H9 (cell line): ENCODE measurements at regions not wholly inside any gene's neighbourhood (a gene's known extent, or its start where the extent isn't known, plus 50 kb on each side); places are given as distances from the start of the nearest gene placed in this dataset.

ENCODE experiments used
- DNase-seq: peaks from one replicate; pipeline ENCODE4 v3.0.0-alpha.2; 2017
- H2AFZ ChIP-seq: one replicate; pipeline ENCODE4 v1.6.1; 2013; ENCODE audit warnings: mild to moderate bottlenecking, low read length, control low read depth, moderate library complexity
- H2AK5ac ChIP-seq: 2 replicates; pipeline ENCODE4 v1.6.1; 2013; ENCODE audit warnings: low read length, control low read depth, mixed read lengths; ENCODE audit not compliant: insufficient read length
- H2BK120ac ChIP-seq: one replicate; pipeline ENCODE4 v1.6.1; 2013; ENCODE audit warnings: low read depth, mild to moderate bottlenecking, low read length, control low read depth, inconsistent platforms; ENCODE audit not compliant: poor library complexity, severe bottlenecking
- H2BK12ac ChIP-seq: 2 replicates; pipeline ENCODE4 v1.6.1; 2013; ENCODE audit warnings: low read length, control low read depth, mixed read lengths, low read depth; ENCODE audit not compliant: insufficient read length
- H2BK15ac ChIP-seq: 2 replicates; pipeline ENCODE4 v1.6.1; 2013; ENCODE audit warnings: low read depth, low read length, control low read depth
- H2BK20ac ChIP-seq: one replicate; pipeline ENCODE4 v1.6.1; 2013; ENCODE audit warnings: low read depth, mild to moderate bottlenecking, low read length, control low read depth, inconsistent platforms; ENCODE audit not compliant: poor library complexity, severe bottlenecking
- H2BK5ac ChIP-seq: 2 replicates; pipeline ENCODE4 v1.6.1; 2013; ENCODE audit warnings: low read length, control low read depth, mixed read lengths; ENCODE audit not compliant: insufficient read length
- H3K14ac ChIP-seq: 2 replicates; pipeline ENCODE4 v1.6.1; 2013; ENCODE audit warnings: low read length, control low read depth; ENCODE audit not compliant: insufficient read depth
- H3K18ac ChIP-seq: 2 replicates; pipeline ENCODE4 v1.6.1; 2013; ENCODE audit warnings: low read depth, mild to moderate bottlenecking, mixed read lengths, low read length, control low read depth; ENCODE audit not compliant: insufficient read length
- H3K23ac ChIP-seq: 2 replicates; pipeline ENCODE4 v1.6.1; 2013; ENCODE audit warnings: low read length, control low read depth, mixed read lengths, low read depth; ENCODE audit not compliant: insufficient read length
- H3K23me2 ChIP-seq: 2 replicates; pipeline ENCODE4 v1.6.1; 2013; ENCODE audit warnings: low read depth, mild to moderate bottlenecking, mixed read lengths, low read length, control low read depth; ENCODE audit not compliant: insufficient read length, poor library complexity, severe bottlenecking
- H3K27ac ChIP-seq: 2 replicates; pipeline ENCODE4 v1.5.1; 2013; ENCODE audit warnings: low read length, control low read depth, mixed read lengths, low read depth; ENCODE audit not compliant: insufficient read length
- H3K27me3 ChIP-seq: 2 replicates; pipeline ENCODE4 v1.6.1; 2013; ENCODE audit warnings: low read length, control low read depth, inconsistent platforms; ENCODE audit not compliant: insufficient read depth
- H3K4ac ChIP-seq: 2 replicates; pipeline ENCODE4 v1.6.1; 2013; ENCODE audit warnings: low read depth, mild to moderate bottlenecking, control low read depth, inconsistent platforms, low read length, moderate library complexity
- H3K4me1 ChIP-seq: 2 replicates; pipeline ENCODE4 v1.6.1; 2013; ENCODE audit warnings: low read length, control low read depth, inconsistent platforms; ENCODE audit not compliant: insufficient read depth
- H3K4me2 ChIP-seq: 2 replicates; pipeline ENCODE4 v1.6.1; 2013; ENCODE audit warnings: low read length, control low read depth, mixed read lengths; ENCODE audit not compliant: insufficient read length, insufficient read depth
- H3K56ac ChIP-seq: 2 replicates; pipeline ENCODE4 v1.6.1; 2013; ENCODE audit warnings: low read depth, mild to moderate bottlenecking, mixed read lengths, low read length, control low read depth; ENCODE audit not compliant: insufficient read length
- H3K79me1 ChIP-seq: 2 replicates; pipeline ENCODE4 v1.6.1; 2013; ENCODE audit warnings: low read depth, mild to moderate bottlenecking, moderate library complexity, low read length, control low read depth, inconsistent platforms; ENCODE audit not compliant: insufficient read depth, poor library complexity, severe bottlenecking
- H3K79me2 ChIP-seq: 2 replicates; pipeline ENCODE4 v1.6.1; 2013; ENCODE audit warnings: low read length, control low read depth, inconsistent platforms; ENCODE audit not compliant: insufficient read depth
- H3K9ac ChIP-seq: 2 replicates; pipeline ENCODE4 v1.6.1; 2013; ENCODE audit warnings: low read length, control low read depth, mixed read lengths; ENCODE audit not compliant: insufficient read length; ENCODE audit errors: extremely low read depth
- H3K9me3 ChIP-seq: one replicate; pipeline ENCODE4 v1.6.1; 2013; ENCODE audit warnings: low read depth, low read length, inconsistent platforms; ENCODE audit not compliant: control insufficient read depth
- H3T11ph ChIP-seq: one replicate; pipeline ENCODE4 v1.6.1; 2013; ENCODE audit warnings: mild to moderate bottlenecking, low read length, control low read depth, inconsistent platforms
- H4K20me1 ChIP-seq: one replicate; pipeline ENCODE4 v1.6.1; 2013; ENCODE audit not compliant: control insufficient read depth, insufficient read length, insufficient read depth
- H4K5ac ChIP-seq: 2 replicates; pipeline ENCODE4 v1.6.1; 2013; ENCODE audit warnings: low read depth, mild to moderate bottlenecking, mixed read lengths, low read length, control low read depth; ENCODE audit not compliant: insufficient read length
- H4K8ac ChIP-seq: replicated peaks from 2 replicates; pipeline ENCODE4 v1.6.1; 2013; ENCODE audit warnings: low read length, control low read depth, mixed read lengths, low read depth; ENCODE audit not compliant: insufficient read length
- H4K91ac ChIP-seq: 2 replicates; pipeline ENCODE4 v1.6.1; 2013; ENCODE audit warnings: low read depth, mild to moderate bottlenecking, moderate library complexity, mixed read lengths, low read length, control low read depth; ENCODE audit not compliant: insufficient read length
- H3K27ac Mint-ChIP-seq, 3 experiments: 2 replicates in 2 of 3; 3 replicates in 1 of 3; pipeline ENCODE4 v1.8.0; 2020 to 2021; ENCODE audit warnings: mixed read lengths in 3 of 3, mild to moderate bottlenecking in 1 of 3, moderate library complexity in 1 of 3
- H3K27me3 Mint-ChIP-seq: 2 replicates; pipeline ENCODE4 v1.8.0; 2021; ENCODE audit warnings: low read depth, mild to moderate bottlenecking, moderate library complexity, mixed read lengths
- H3K36me3 Mint-ChIP-seq, 3 experiments: 2 replicates in 2 of 3; 3 replicates in 1 of 3; pipeline ENCODE4 v1.8.0; 2020 to 2021; ENCODE audit warnings: low read depth in 3 of 3, mixed read lengths in 3 of 3; ENCODE audit not compliant: insufficient read depth in 1 of 3
- H3K4me1 Mint-ChIP-seq, 2 experiments: 2 replicates each; pipeline ENCODE4 v1.8.0; 2020; ENCODE audit warnings: mixed read lengths in 2 of 2
- H3K4me3 Mint-ChIP-seq, 2 experiments: 2 replicates in 1 of 2; 3 replicates in 1 of 2; pipeline ENCODE4 v1.8.0; 2020 to 2021; ENCODE audit warnings: mild to moderate bottlenecking in 2 of 2, mixed read lengths in 2 of 2, moderate library complexity in 1 of 2
- H3K9me3 Mint-ChIP-seq, 2 experiments: 2 replicates in 1 of 2; 3 replicates in 1 of 2; pipeline ENCODE4 v1.8.0; 2020; ENCODE audit warnings: mild to moderate bottlenecking in 2 of 2, mixed read lengths in 2 of 2, moderate library complexity in 1 of 2
- CTCF ChIP-seq: fragments of 200-600 bp; sonication (generic); conservative IDR thresholded peaks from 3 replicates; pipeline ENCODE4 v1.8.0; 2021; ENCODE audit warnings: antibody characterized with exemption, mild to moderate bottlenecking
- WGBS: extraction: QIAGEN DNeasy Blood & Tissue Kit; methylation state at CpG from one replicate; pipeline ENCODE4 v1.1.7; 2013; ENCODE audit warnings: missing lambda C conversion rate, low lambda C conversion rate, mixed read lengths; ENCODE audit not compliant: insufficient read length; ENCODE audit errors: extremely low coverage; 5-methylcytosine and 5-hydroxymethylcytosine counted together

GRCh38 chr3:59450437-59450836 is 400.6 kb upstream of the CFAP20DC start:
- H4K20me1 ChIP-seq, result no peaks in the 10 kb centered on the region
- Mint-ChIP-seq H3K36me3 (no peaks in the 10 kb centered on the region), H3K4me3 (no peak overlapping the region)

More at GRCh38 chr3:59450437-59450836, 400.6 kb upstream of the CFAP20DC start:
- Histone ChIP-seq H3K23me2 (no peaks in the 10 kb centered on the region), H3K23ac (no peak overlapping the region), H3K4ac (no peak overlapping the region), H3K27me3 (no peaks in the 10 kb centered on the region; the same call in 1 of the 2 replicates), H3K56ac (no peak overlapping the region), H2BK12ac (no peak overlapping the region), H2BK15ac (no peak overlapping the region), H3K27ac (no peak overlapping the region), H2AK5ac (no peak overlapping the region), H3K14ac (no peak overlapping the region), H3K18ac (no peak overlapping the region), H3T11ph (no peak overlapping the region), H4K5ac (no peak overlapping the region), H2AFZ (no peak overlapping the region), H3K79me2 (no peaks in the 10 kb centered on the region), H2BK5ac (no peak overlapping the region), H3K9ac (no peak overlapping the region), H4K8ac (no peak overlapping the region), H2BK120ac (no peak overlapping the region), H3K79me1 (no peaks in the 10 kb centered on the region), H2BK20ac (no peak overlapping the region), H4K91ac (no peak overlapping the region), H3K4me1 (no peaks in the 10 kb centered on the region), H3K4me2 (no peak overlapping the region), H3K9me3 (no peaks in the 10 kb centered on the region)
- WGBS, result no CpG with 5 or more reads among the region's 5 CpGs
- no peak for TF ChIP-seq CTCF
- no peak for DNase-seq
- H3K27me3 Mint-ChIP-seq, result peaks cover 58% of the 10 kb centered on the region
- H3K4me1 Mint-ChIP-seq, result no peaks in the 10 kb centered on the region
- no peaks in the 10 kb centered on the region for H3K9me3 Mint-ChIP-seq
- no peak overlapping the region for H3K27ac Mint-ChIP-seq
